PC-3 (cell line): ENCODE measurements at regions not wholly inside any gene's neighbourhood (a gene's known extent, or its start where the extent isn't known, plus 50 kb on each side); places are given as distances from the start of the nearest gene placed in this dataset.

Experiments used
- ATAC-seq: fragments of 200-7000 bp; cut with Tn5 transposase; 2 replicates; pipeline ENCODE4 v1.9.1; 2020; ENCODE audit warnings: mild to moderate bottlenecking, moderate library complexity
- BruUV-seq: library from RNA; stranded (reverse); fragments of 400-500 nt; replicated peaks from 2 replicates; lab custom pipeline; 2021; lab: Mats Ljungman, UMichigan
- CTCF ChIA-PET: fragments of 300-600 bp; sonication (Branson Sonifier 250); formaldehyde crosslinking; loops from one replicate; lab custom pipeline; 2022; ENCODE audit warnings: antibody characterized with exemption; lab: Charles Lee
- POLR2A ChIA-PET: fragments of 300-600 bp; sonication (Branson Sonifier 250); formaldehyde crosslinking; loops from one replicate; lab custom pipeline; 2022; ENCODE audit warnings: antibody characterized with exemption; ENCODE audit not compliant: unreplicated experiment; lab: Charles Lee
- DNase-seq: peaks from one replicate; pipeline ENCODE4 v3.0.0-alpha.2; 2015
- H2AFZ ChIP-seq: fragments of 300-600 bp; sonication (generic); 2 replicates; pipeline ENCODE4 v1.6.0; 2016; ENCODE audit warnings: antibody characterized with exemption, low read length
- H3F3A ChIP-seq: fragments of 300-600 bp; sonication (generic); one replicate; pipeline ENCODE4 v1.6.0; 2017; ENCODE audit warnings: antibody characterized with exemption, low read length, control low read depth, mild to moderate bottlenecking; ENCODE audit not compliant: unreplicated experiment
- H3K27ac ChIP-seq: fragments of 300-600 bp; sonication (generic); 2 replicates; pipeline ENCODE4 v1.5.1; 2016; ENCODE audit warnings: mild to moderate bottlenecking, low read length
- H3K27me3 ChIP-seq: fragments of 300-600 bp; sonication (generic); 2 replicates; pipeline ENCODE4 v1.6.1; 2016; ENCODE audit warnings: low read length, mixed read lengths
- H3K36me3 ChIP-seq: fragments of 300-600 bp; sonication (generic); 2 replicates; pipeline ENCODE4 v1.6.1; 2016; ENCODE audit warnings: low read depth, mixed run types, low read length, mixed read lengths
- H3K4me1 ChIP-seq: fragments of 300-600 bp; sonication (generic); 2 replicates; pipeline ENCODE4 v1.5.1; 2016; ENCODE audit warnings: low read length; ENCODE audit not compliant: insufficient read depth
- H3K4me2 ChIP-seq: fragments of 300-600 bp; sonication (generic); 2 replicates; pipeline ENCODE4 v1.6.0; 2016; ENCODE audit warnings: low read length
- H3K4me3 ChIP-seq: fragments of 300-600 bp; sonication (generic); 2 replicates; pipeline ENCODE4 v1.5.1; 2016; ENCODE audit warnings: mild to moderate bottlenecking, low read length, mixed read lengths
- H3K79me2 ChIP-seq: fragments of 300-600 bp; sonication (generic); 2 replicates; pipeline ENCODE4 v1.6.1; 2017; ENCODE audit warnings: low read length, mixed read lengths
- H3K9ac ChIP-seq: fragments of 300-600 bp; sonication (generic); 2 replicates; pipeline ENCODE4 v1.6.0; 2016; ENCODE audit warnings: mild to moderate bottlenecking, low read length
- H3K9me2 ChIP-seq: fragments of 300-600 bp; sonication (generic); replicated peaks from 2 replicates; pipeline ENCODE4 v1.6.1; 2016; ENCODE audit warnings: mixed run types, low read length, mixed read lengths
- H3K9me3 ChIP-seq: fragments of 300-600 bp; sonication (generic); 2 replicates; pipeline ENCODE4 v1.6.1; 2016; ENCODE audit warnings: low read length, mixed read lengths
- H4K20me1 ChIP-seq: fragments of 300-600 bp; sonication (generic); 2 replicates; pipeline ENCODE4 v1.6.1; 2016; ENCODE audit warnings: low read length, mixed read lengths
- EZH2 ChIP-seq: fragments of 300-600 bp; sonication (generic); IDR thresholded peaks from one replicate; pipeline ENCODE4 v1.6.1; 2017; ENCODE audit warnings: antibody characterized with exemption, mild to moderate bottlenecking, low read length; ENCODE audit not compliant: unreplicated experiment
- EZH2phosphoT487 ChIP-seq: fragments of 300-600 bp; sonication (generic); IDR thresholded peaks from 2 replicates; pipeline ENCODE4 v1.6.1; 2018; ENCODE audit warnings: mild to moderate bottlenecking, antibody characterized with exemption, low read length, borderline replicate concordance
- intact Hi-C: fragments of 100-400 bp; cut with micrococcal nuclease; formaldehyde crosslinking; loops from 2 replicates; pipeline ENCODE4 v1.9.0; 2023
- TF ChIP-seq, protein P1 (sequence below): fragments of 300-600 bp; sonication (generic); conservative IDR thresholded peaks from 2 replicates; pipeline ENCODE4 v1.5.1; 2017; ENCODE audit warnings: antibody characterized with exemption, low read depth, mild to moderate bottlenecking, low read length

GRCh38 chr1:191963286-191963685 lies 195.0 kb upstream of the RGS18 start:
- H3K79me2 ChIP-seq: no peaks in the 10 kb centered on the region
- no TSS peak for BruUV-seq
- no peaks in the 10 kb centered on the region for H3K36me3 ChIP-seq
- H3K27me3 ChIP-seq: no peaks in the 10 kb centered on the region
- no peak overlapping the region for H2AFZ ChIP-seq
- CTCF ChIA-PET: no interaction called here
- no peaks in the 10 kb centered on the region for H4K20me1 ChIP-seq
- H3K27ac ChIP-seq: no peak overlapping the region
- no peaks in the 10 kb centered on the region for H3K9me2 ChIP-seq
- H3K4me1 ChIP-seq: no peaks in the 10 kb centered on the region
- ATAC-seq (no peak), DNase-seq (no peak)
- H3K4me3 ChIP-seq: no peak overlapping the region
- H3K9me3 ChIP-seq: no peaks in the 10 kb centered on the region
- no peak for TF ChIP-seq EZH2phosphoT487
- TF ChIP-seq, protein P1, sequence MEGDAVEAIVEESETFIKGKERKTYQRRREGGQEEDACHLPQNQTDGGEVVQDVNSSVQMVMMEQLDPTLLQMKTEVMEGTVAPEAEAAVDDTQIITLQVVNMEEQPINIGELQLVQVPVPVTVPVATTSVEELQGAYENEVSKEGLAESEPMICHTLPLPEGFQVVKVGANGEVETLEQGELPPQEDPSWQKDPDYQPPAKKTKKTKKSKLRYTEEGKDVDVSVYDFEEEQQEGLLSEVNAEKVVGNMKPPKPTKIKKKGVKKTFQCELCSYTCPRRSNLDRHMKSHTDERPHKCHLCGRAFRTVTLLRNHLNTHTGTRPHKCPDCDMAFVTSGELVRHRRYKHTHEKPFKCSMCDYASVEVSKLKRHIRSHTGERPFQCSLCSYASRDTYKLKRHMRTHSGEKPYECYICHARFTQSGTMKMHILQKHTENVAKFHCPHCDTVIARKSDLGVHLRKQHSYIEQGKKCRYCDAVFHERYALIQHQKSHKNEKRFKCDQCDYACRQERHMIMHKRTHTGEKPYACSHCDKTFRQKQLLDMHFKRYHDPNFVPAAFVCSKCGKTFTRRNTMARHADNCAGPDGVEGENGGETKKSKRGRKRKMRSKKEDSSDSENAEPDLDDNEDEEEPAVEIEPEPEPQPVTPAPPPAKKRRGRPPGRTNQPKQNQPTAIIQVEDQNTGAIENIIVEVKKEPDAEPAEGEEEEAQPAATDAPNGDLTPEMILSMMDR: no peak
- TF ChIP-seq EZH2: no peak
- no peak overlapping the region for H3K4me2 ChIP-seq
- H3F3A ChIP-seq: no peaks in the 10 kb centered on the region
- POLR2A ChIA-PET: no interaction called here
- intact Hi-C loops: no loop called here
- H3K9ac ChIP-seq: no peak overlapping the region

GRCh38 chr1:191963781-191964455 lies 194.3 kb upstream of the RGS18 start:
- no peak for DNase-seq
- Histone ChIP-seq H3K9ac (no peak overlapping the region), H3K4me2 (no peak overlapping the region), H3K36me3 (no peaks in the 10 kb centered on the region), H3K4me3 (no peak overlapping the region), H3K27ac (no peak overlapping the region), H3K9me3 (no peaks in the 10 kb centered on the region), H4K20me1 (no peaks in the 10 kb centered on the region), H3K27me3 (no peaks in the 10 kb centered on the region), H3F3A (no peaks in the 10 kb centered on the region), H3K9me2 (no peaks in the 10 kb centered on the region), H3K79me2 (no peaks in the 10 kb centered on the region), H3K4me1 (no peaks in the 10 kb centered on the region), H2AFZ (no peak overlapping the region)
- no peak for ATAC-seq
- CTCF ChIA-PET: no interaction called here
- POLR2A ChIA-PET: no interaction called here
- TF ChIP-seq EZH2phosphoT487 (no peak), EZH2 (no peak)
- TF ChIP-seq, protein P1: no peak
- intact Hi-C loops: no loop called here
- no TSS peak for BruUV-seq

- intact Hi-C loops: no loop called here
- Histone ChIP-seq H3K27me3 (no peaks in the 10 kb centered on the region), H3K9ac (no peak overlapping the region), H3K9me2 (no peaks in the 10 kb centered on the region), H3K27ac (no peak overlapping the region), H3F3A (no peaks in the 10 kb centered on the region), H3K36me3 (no peaks in the 10 kb centered on the region), H3K9me3 (no peaks in the 10 kb centered on the region), H3K4me3 (no peak overlapping the region), H3K79me2 (no peaks in the 10 kb centered on the region), H4K20me1 (no peaks in the 10 kb centered on the region), H2AFZ (no peak overlapping the region), H3K4me1 (no peaks in the 10 kb centered on the region), H3K4me2 (no peak overlapping the region)
- DNase-seq: no peak
- CTCF ChIA-PET: no interaction called here
- ATAC-seq: no peak
- no TSS peak for BruUV-seq
- TF ChIP-seq EZH2phosphoT487: no peak
- TF ChIP-seq EZH2: no peak
- TF ChIP-seq, protein P1: no peak
- POLR2A ChIA-PET: no interaction called here
Measured at GRCh38 chr1:191969290-191969689, 189.0 kb upstream of the RGS18 start.
